ENCODE measurements at regions not wholly inside any gene's neighbourhood (a gene's known extent, or its start where the extent isn't known, plus 50 kb on each side); places are given as distances from the start of the nearest gene placed in this dataset.

DNA sequence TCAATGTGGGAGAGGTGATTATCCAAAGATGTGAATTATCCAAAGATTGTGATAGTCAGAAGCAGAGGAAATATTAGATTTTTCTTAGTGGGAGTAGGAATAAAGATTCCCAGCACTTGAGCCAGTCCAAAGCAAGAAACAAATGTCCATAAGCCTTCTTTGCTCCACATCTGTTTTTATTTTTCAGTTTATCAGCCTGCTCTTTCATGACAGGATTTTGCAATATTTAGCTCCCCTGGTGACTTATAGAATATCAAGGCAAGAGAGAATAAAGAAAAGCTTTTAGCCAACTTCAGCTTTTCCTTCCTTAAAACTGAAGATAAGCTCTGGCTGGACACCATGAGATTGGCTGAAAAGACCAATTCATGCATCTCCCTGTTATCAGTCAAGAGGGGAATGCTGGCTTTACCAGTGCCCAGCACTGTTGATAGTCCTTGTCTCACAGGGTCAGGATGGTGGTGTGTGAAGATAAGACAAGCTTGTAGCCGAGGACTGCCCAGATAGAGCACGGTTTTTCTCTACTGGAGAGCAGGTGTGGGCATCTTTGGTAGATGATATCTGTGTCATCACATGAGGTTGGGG, 706.5 kb downstream of the KCNJ2 start:
- TF ChIP-seq CTCF (conservative IDR thresholded peaks at IDR 0.05; ENCODE audit: low read depth in 2 of 2) (no peak), POLR2AphosphoS5 (IDR thresholded peaks at IDR 0.05; ENCODE audit: low read depth) (no peak), EZH2phosphoT487 (IDR thresholded peaks at IDR 0.05; ENCODE audit: unreplicated experiment) (no peak), EZH2 (IDR thresholded peaks at IDR 0.05; ENCODE audit: low read depth, unreplicated experiment) (no peak), REST (IDR thresholded peaks at IDR 0.05; ENCODE audit: unreplicated experiment) (no peak), STAT1 (IDR thresholded peaks at IDR 0.05; ENCODE audit: unreplicated experiment) (no peak), JUNB (IDR thresholded peaks at IDR 0.05; ENCODE audit: unreplicated experiment) (no peak), CREB1 (CRISPR knock-in tag; IDR thresholded peaks at IDR 0.05; ENCODE audit: low read depth) (no peak), ZNF114 (CRISPR knock-in tag; IDR thresholded peaks at IDR 0.05) (no peak)
- TF ChIP-seq, protein P1, sequence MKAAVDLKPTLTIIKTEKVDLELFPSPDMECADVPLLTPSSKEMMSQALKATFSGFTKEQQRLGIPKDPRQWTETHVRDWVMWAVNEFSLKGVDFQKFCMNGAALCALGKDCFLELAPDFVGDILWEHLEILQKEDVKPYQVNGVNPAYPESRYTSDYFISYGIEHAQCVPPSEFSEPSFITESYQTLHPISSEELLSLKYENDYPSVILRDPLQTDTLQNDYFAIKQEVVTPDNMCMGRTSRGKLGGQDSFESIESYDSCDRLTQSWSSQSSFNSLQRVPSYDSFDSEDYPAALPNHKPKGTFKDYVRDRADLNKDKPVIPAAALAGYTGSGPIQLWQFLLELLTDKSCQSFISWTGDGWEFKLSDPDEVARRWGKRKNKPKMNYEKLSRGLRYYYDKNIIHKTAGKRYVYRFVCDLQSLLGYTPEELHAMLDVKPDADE (IDR thresholded peaks at IDR 0.05), result no peak

Data from GM23338 (cell line).